ENCODE measurements at regions not wholly inside any gene's neighbourhood (a gene's known extent, or its start where the extent isn't known, plus 50 kb on each side); places are given as distances from the start of the nearest gene placed in this dataset.

DNA sequence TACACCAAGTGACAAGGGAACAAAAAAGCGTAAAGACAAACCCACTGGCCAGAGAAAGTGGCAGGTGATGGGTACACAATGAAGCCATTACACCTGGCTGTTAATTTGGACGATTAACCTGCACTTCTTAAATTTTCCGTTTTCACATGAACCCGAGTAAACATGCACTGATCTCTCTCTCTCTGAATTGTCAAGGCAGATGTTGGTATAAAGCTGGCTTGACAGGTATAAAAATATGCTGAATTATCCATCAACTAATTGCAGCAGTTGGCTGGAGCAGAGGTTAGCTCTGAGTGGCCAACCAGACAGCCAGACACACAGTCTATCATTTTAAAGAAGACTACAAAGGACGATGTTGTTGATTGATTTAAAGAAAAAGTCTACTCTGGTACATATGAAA is 561.7 kb upstream of the ALCAM start:
- Histone ChIP-seq H3K4me3 (ENCODE audit: low read length) (no peak overlapping the region), H3K27ac (ENCODE audit: low read depth, low read length) (no peak overlapping the region), H3K36me3 (ENCODE audit: control insufficient read depth, insufficient read depth, low read length) (no peaks in the 10 kb centered on the region), H3K27me3 (ENCODE audit: control insufficient read depth, insufficient read depth, low read length) (no peaks in the 10 kb centered on the region), H3K9ac (ENCODE audit: low read length) (no peak overlapping the region), H3K4me1 (ENCODE audit: control insufficient read depth, insufficient read depth, low read length) (no peaks in the 10 kb centered on the region)

DNA sequence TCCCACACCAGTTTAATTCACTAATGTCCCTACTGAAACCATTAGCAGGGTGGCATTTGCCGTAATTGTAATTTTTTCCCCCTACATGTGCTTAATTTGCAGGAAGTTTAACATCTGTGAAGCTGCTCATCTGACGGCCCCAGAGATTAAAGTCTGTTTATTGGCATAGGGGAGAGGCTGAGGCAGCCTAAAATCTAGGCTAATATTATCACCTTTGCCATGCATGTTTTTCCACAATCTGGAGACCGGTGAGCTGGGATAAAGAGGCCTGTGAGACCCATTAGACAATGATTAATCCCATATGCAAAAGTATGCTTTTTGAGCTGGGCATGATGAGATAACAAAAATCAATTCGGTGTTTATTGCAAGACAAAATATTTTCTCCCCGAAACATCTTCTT is 561.2 kb upstream of the ALCAM start:
- Histone ChIP-seq H3K4me3 (ENCODE audit: low read length) (no peak overlapping the region), H3K4me1 (ENCODE audit: control insufficient read depth, insufficient read depth, low read length) (no peaks in the 10 kb centered on the region), H3K36me3 (ENCODE audit: control insufficient read depth, insufficient read depth, low read length) (no peaks in the 10 kb centered on the region), H3K9ac (ENCODE audit: low read length) (no peak overlapping the region), H3K27me3 (ENCODE audit: control insufficient read depth, insufficient read depth, low read length) (no peaks in the 10 kb centered on the region), H3K27ac (ENCODE audit: low read depth, low read length) (no peak overlapping the region)

DNA sequence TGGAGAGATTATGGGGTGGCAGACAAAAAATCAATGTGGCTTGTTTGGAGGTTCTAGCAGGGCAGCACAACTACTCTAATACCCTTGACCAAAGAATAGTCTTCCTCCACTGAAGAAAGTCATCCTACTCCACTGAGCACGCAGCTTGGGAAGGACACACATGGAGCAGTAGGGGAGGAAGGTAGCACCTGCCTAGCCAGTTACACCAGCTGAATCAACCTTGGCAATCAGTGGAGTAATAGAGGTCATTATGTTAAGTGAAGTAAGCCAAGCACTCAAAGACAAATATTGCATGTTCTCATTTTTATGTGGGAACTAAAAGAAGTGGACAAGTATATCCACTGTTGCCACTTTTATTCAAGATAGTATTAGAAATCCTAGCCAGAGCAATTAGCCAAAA is 555.8 kb upstream of the ALCAM start:
- H3K27ac ChIP-seq (ENCODE audit: low read depth, low read length): no peak overlapping the region
- H3K36me3 ChIP-seq (ENCODE audit: control insufficient read depth, insufficient read depth, low read length): no peaks in the 10 kb centered on the region
- H3K9ac ChIP-seq (ENCODE audit: low read length): no peak overlapping the region

DNA sequence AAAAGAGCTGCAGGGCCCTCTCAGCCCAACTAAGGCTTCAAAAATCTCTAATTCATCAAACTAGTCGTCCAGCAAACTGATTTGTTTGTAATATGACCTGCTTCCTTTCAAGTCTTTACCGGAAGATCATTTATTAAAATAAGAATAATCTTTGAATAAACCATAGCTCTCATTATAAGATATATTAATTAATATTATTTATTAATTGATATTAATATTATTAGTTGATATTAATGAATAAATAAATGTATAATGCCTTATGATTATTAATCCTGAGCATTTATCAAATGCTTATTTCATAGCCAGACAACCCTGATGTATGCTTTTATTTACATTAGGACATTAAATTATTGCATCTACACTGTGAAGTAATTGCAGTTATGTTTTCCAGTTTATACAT is 550.7 kb upstream of the ALCAM start:
- H3K4me3 ChIP-seq (ENCODE audit: low read length): no peak overlapping the region
- H3K27ac ChIP-seq (ENCODE audit: low read depth, low read length): no peak overlapping the region

More for the DNA sequence above, 555.8 kb upstream of the ALCAM start:
- Histone ChIP-seq H3K4me1 (ENCODE audit: control insufficient read depth, insufficient read depth, low read length) (no peaks in the 10 kb centered on the region), H3K4me3 (ENCODE audit: low read length) (no peak overlapping the region), H3K27me3 (ENCODE audit: control insufficient read depth, insufficient read depth, low read length) (no peaks in the 10 kb centered on the region)

DNA sequence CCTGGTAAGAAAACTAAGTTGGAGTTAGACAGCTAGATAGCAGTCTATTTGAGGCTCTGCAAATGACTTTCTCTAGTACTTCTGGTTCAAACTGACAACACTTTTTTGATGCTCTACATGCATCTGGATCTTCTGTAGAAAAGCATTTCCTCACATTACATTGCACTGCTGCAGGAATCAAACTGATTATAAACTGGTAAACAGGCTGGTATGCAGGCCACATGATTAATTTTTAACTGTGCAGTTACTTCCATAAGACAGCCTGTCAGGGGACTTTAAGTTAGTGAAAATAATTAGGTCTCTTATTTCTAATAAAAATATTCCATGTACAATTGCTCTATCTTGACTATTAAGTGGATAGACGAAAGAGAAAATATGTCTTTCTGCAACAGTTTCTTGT is 550.0 kb upstream of the ALCAM start:
- no peaks in the 10 kb centered on the region for H3K36me3 ChIP-seq (ENCODE audit: control insufficient read depth, insufficient read depth, low read length)
- H3K4me1 ChIP-seq (ENCODE audit: control insufficient read depth, insufficient read depth, low read length): no peaks in the 10 kb centered on the region
- H3K27ac ChIP-seq (ENCODE audit: low read depth, low read length): no peak overlapping the region
- H3K27me3 ChIP-seq (ENCODE audit: control insufficient read depth, insufficient read depth, low read length): no peaks in the 10 kb centered on the region
- no peak overlapping the region for H3K9ac ChIP-seq (ENCODE audit: low read length)
- no peak overlapping the region for H3K4me3 ChIP-seq (ENCODE audit: low read length)

More for the DNA sequence above, 550.7 kb upstream of the ALCAM start:
- Histone ChIP-seq H3K27me3 (ENCODE audit: control insufficient read depth, insufficient read depth, low read length) (no peaks in the 10 kb centered on the region), H3K36me3 (ENCODE audit: control insufficient read depth, insufficient read depth, low read length) (no peaks in the 10 kb centered on the region), H3K4me1 (ENCODE audit: control insufficient read depth, insufficient read depth, low read length) (no peaks in the 10 kb centered on the region), H3K9ac (ENCODE audit: low read length) (no peak overlapping the region)

DNA sequence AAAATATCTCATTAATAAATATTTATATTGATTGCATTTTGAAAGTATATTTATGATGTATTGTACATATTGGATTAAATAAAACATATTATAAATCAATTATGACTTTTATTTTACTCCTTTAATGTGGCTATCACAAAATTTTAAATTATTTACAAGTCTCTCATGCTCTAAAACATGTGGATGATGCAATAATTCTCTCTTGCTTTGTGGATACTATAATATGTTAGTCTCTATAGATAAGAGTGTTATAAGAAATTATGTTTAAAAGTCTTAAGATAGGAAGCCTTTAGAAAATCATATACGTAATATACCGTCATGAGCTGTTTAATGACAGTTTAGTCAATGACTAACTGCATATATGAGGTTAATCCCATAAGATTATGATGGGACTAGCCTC is 547.4 kb upstream of the ALCAM start:
- Histone ChIP-seq H3K27me3 (ENCODE audit: control insufficient read depth, insufficient read depth, low read length) (no peaks in the 10 kb centered on the region), H3K4me3 (ENCODE audit: low read length) (no peak overlapping the region), H3K36me3 (ENCODE audit: control insufficient read depth, insufficient read depth, low read length) (no peaks in the 10 kb centered on the region), H3K27ac (ENCODE audit: low read depth, low read length) (no peak overlapping the region), H3K4me1 (ENCODE audit: control insufficient read depth, insufficient read depth, low read length) (no peaks in the 10 kb centered on the region), H3K9ac (ENCODE audit: low read length) (no peak overlapping the region)

DNA sequence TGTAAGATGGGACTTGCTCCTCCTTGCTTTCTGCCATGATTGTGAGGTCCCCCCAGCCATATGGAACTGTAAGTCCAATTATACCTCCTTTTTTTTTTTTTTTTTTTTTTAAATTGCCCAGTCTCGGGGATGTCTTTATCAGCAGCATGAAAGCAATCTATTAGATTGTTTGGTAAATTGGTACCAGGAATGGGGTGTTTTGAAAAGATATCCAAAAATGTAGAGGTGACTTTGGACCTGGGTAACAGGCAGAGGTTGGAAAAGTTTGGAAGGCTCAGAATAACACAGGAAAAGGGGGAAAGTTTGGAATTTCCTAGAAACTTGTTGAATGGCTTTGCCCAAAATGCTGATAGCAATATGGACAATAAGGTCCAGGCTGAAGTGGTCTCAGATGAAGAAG is 545.8 kb upstream of the ALCAM start:
- H3K4me3 ChIP-seq (ENCODE audit: low read length): no peak overlapping the region

DNA sequence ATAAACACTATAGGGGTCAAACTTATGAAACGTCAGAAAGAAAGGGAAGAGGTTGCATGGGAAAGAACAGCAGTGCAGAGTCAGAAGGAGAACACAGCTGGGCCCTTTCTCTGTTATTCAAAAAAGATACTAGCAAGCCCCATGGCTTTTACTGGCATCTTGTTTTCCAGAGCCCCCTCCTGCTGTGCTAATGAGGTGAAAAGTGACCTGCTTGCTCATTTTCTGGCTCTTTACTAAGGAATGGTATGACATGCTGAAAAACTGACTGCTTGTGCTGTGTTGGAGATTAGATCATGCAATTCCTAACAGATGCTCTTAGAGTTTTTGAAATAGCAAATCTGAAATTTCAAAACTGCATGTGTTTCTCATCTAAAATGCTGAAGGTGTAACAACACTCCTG is 541.6 kb upstream of the ALCAM start:
- no peaks in the 10 kb centered on the region for H3K27me3 ChIP-seq (ENCODE audit: control insufficient read depth, insufficient read depth, low read length)
- no peak overlapping the region for H3K9ac ChIP-seq (ENCODE audit: low read length)
- no peak overlapping the region for H3K4me3 ChIP-seq (ENCODE audit: low read length)
- H3K4me1 ChIP-seq (ENCODE audit: control insufficient read depth, insufficient read depth, low read length): no peaks in the 10 kb centered on the region
- H3K27ac ChIP-seq (ENCODE audit: low read depth, low read length): no peak overlapping the region
- no peaks in the 10 kb centered on the region for H3K36me3 ChIP-seq (ENCODE audit: control insufficient read depth, insufficient read depth, low read length)

More for the DNA sequence above, 545.8 kb upstream of the ALCAM start:
- H3K27ac ChIP-seq (ENCODE audit: low read depth, low read length): no peak overlapping the region
- no peaks in the 10 kb centered on the region for H3K27me3 ChIP-seq (ENCODE audit: control insufficient read depth, insufficient read depth, low read length)
- no peaks in the 10 kb centered on the region for H3K36me3 ChIP-seq (ENCODE audit: control insufficient read depth, insufficient read depth, low read length)
- no peak overlapping the region for H3K9ac ChIP-seq (ENCODE audit: low read length)
- H3K4me1 ChIP-seq (ENCODE audit: control insufficient read depth, insufficient read depth, low read length): no peaks in the 10 kb centered on the region

DNA sequence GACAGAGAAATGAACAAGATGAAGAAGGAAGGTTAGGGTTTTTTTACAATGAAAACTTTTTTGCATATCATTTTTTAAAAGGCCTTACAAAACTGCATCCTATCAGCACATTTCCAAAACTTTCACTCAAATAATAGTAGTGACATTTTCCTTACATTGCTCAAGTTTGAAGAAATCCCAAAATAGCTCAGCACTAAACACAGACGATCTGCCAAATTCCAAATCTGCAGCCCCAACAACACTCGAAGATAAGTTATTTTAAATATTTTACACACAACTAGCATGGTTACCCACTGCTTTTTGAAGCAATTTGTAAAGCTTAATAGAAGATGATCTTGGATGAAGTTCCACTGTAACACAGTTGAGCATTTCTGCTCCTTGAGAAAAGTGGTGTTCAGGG is 535.6 kb upstream of the ALCAM start:
- Histone ChIP-seq H3K4me3 (ENCODE audit: low read length) (no peak overlapping the region), H3K9ac (ENCODE audit: low read length) (no peak overlapping the region), H3K27ac (ENCODE audit: low read depth, low read length) (no peak overlapping the region), H3K27me3 (ENCODE audit: control insufficient read depth, insufficient read depth, low read length) (no peaks in the 10 kb centered on the region), H3K4me1 (ENCODE audit: control insufficient read depth, insufficient read depth, low read length) (no peaks in the 10 kb centered on the region), H3K36me3 (ENCODE audit: control insufficient read depth, insufficient read depth, low read length) (no peaks in the 10 kb centered on the region)

DNA sequence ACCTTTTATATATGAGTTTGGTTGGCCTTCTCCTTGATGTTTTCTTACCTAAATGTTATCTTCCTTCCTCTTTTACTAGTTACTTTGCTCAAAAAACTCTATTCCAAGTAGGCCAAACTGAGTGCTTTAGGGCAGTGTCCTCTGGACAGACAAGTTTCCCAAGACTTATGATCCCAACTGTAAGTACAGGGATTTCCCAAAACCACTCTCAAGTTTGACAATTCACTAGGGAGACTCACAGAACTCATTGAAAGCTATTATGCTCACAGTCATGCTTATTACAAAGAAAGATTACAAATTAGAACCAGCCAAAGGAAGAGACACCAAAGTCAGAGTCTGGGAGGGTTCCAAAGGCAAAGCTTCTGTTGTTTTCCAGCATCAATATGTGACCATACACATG is 534.2 kb upstream of the ALCAM start:
- no peak overlapping the region for H3K27ac ChIP-seq (ENCODE audit: low read depth, low read length)
- H3K27me3 ChIP-seq (ENCODE audit: control insufficient read depth, insufficient read depth, low read length): no peaks in the 10 kb centered on the region
- no peak overlapping the region for H3K9ac ChIP-seq (ENCODE audit: low read length)
- H3K4me1 ChIP-seq (ENCODE audit: control insufficient read depth, insufficient read depth, low read length): no peaks in the 10 kb centered on the region
- no peaks in the 10 kb centered on the region for H3K36me3 ChIP-seq (ENCODE audit: control insufficient read depth, insufficient read depth, low read length)
- H3K4me3 ChIP-seq (ENCODE audit: low read length): no peak overlapping the region

DNA sequence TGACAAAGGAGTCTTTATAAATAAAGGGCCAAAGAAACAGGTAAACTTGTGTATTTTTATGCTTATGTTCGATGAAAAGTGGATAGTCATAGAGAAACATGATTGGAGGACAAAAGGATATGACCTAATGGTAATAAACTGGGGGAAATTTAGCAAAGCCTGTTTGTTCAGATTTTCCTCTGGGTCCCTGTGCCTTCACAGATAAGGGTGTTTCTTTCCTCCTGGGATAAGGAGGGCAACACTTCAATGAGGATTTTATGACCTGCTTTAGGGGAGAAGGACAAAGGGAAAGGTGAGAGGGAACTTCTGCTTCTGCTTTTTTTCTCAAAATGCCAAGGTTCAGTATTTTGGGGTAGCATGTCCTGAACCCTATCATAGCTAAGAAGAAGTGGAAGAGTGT is 531.3 kb upstream of the ALCAM start:
- no peaks in the 10 kb centered on the region for H3K27me3 ChIP-seq (ENCODE audit: control insufficient read depth, insufficient read depth, low read length)
- H3K36me3 ChIP-seq (ENCODE audit: control insufficient read depth, insufficient read depth, low read length): no peaks in the 10 kb centered on the region
- no peak overlapping the region for H3K9ac ChIP-seq (ENCODE audit: low read length)
- H3K27ac ChIP-seq (ENCODE audit: low read depth, low read length): no peak overlapping the region
- no peak overlapping the region for H3K4me3 ChIP-seq (ENCODE audit: low read length)
- no peaks in the 10 kb centered on the region for H3K4me1 ChIP-seq (ENCODE audit: control insufficient read depth, insufficient read depth, low read length)

DNA sequence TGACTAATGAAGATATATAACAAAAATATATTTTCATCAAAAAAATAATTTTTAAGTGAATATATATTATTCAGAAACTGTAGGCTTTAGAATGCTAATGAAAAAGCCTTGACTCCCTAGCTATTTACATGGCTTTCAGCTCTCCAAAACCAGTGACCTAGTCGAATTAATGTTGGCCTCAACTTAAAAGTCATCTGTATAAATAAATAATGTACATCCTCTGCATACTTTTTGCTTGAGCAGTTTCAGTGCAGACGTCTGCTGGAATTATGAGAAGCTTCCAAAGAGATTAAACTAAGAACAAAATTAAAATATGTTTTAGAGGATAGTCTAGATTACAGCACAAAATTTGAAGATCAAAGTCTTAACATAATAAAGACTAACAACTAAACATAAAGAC is 520.4 kb upstream of the ALCAM start:
- Histone ChIP-seq H3K9ac (ENCODE audit: low read length) (no peak overlapping the region), H3K27ac (ENCODE audit: low read depth, low read length) (no peak overlapping the region), H3K27me3 (ENCODE audit: control insufficient read depth, insufficient read depth, low read length) (no peaks in the 10 kb centered on the region), H3K36me3 (ENCODE audit: control insufficient read depth, insufficient read depth, low read length) (no peaks in the 10 kb centered on the region), H3K4me1 (ENCODE audit: control insufficient read depth, insufficient read depth, low read length) (no peaks in the 10 kb centered on the region), H3K4me3 (ENCODE audit: low read length) (no peak overlapping the region)

DNA sequence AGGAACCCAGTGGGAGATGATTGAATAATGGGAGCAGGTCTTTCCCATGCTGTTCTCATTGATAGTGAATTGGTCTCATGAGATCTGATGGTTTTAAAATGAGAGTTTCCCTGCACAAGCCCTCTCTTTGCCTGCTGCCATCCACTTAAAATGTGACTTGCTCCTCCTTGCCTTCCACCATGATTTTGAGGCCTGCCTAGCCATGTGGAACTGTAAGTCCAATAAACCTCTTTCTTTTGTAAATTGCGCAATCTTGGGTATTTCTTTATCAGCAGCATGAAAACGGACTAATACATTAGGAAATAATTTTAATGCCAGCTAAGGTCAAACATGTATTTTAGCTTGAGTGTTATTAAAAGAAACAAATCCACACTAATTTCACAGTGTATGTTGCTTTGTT is 517.6 kb upstream of the ALCAM start:
- Histone ChIP-seq H3K4me3 (ENCODE audit: low read length) (no peak overlapping the region), H3K4me1 (ENCODE audit: control insufficient read depth, insufficient read depth, low read length) (no peaks in the 10 kb centered on the region), H3K27ac (ENCODE audit: low read depth, low read length) (no peak overlapping the region), H3K9ac (ENCODE audit: low read length) (no peak overlapping the region), H3K27me3 (ENCODE audit: control insufficient read depth, insufficient read depth, low read length) (no peaks in the 10 kb centered on the region), H3K36me3 (ENCODE audit: control insufficient read depth, insufficient read depth, low read length) (no peaks in the 10 kb centered on the region)

DNA sequence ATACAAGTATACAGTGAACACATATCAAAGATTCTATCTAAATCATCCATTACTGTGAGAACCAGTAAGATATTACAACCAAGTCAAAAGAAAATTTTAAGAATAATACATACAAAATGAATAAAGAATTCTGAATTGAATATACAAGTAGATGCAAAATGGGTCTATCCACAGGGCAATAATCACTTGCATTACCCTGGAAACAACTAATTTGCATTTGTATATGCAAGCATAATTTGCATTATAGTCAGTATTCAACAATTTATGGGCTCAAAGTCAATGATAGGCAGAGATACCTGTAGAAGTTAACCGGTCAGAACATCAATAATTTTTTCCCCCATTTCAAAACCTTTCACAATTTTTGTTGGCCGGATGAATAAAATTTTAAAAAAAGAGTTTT is 512.2 kb upstream of the ALCAM start:
- no peak overlapping the region for H3K27ac ChIP-seq (ENCODE audit: low read depth, low read length)
- no peak overlapping the region for H3K4me3 ChIP-seq (ENCODE audit: low read length)
- H3K4me1 ChIP-seq (ENCODE audit: control insufficient read depth, insufficient read depth, low read length): no peaks in the 10 kb centered on the region
- H3K9ac ChIP-seq (ENCODE audit: low read length): no peak overlapping the region
- no peaks in the 10 kb centered on the region for H3K36me3 ChIP-seq (ENCODE audit: control insufficient read depth, insufficient read depth, low read length)
- H3K27me3 ChIP-seq (ENCODE audit: control insufficient read depth, insufficient read depth, low read length): no peaks in the 10 kb centered on the region

All from rectal smooth muscle tissue (tissue), 1 donor.